Kidney (tissue), 13 donors: ENCODE measurements at regions not wholly inside any gene's neighbourhood (a gene's known extent, or its start where the extent isn't known, plus 50 kb on each side); places are given as distances from the start of the nearest gene placed in this dataset.

Source experiments
- DNase-seq, 5 donors: peaks; one replicate each; pipeline ENCODE4 v3.0.0-alpha.2; 2013 to 2020
- FAIRE-seq: peaks from 2 replicates; lab custom pipeline; 2012; peaks lifted over from hg19 to GRCh38; lab: Jason Lieb, UNC
- H3K27ac ChIP-seq, 2 donors: one replicate each; pipeline ENCODE4 v1.7.0; 2013; ENCODE audit warnings: low read depth in 2 of 2, low read length in 2 of 2, inconsistent platforms in 1 of 2
- H3K27me3 ChIP-seq: one replicate; pipeline ENCODE4 v1.7.1; 2013; ENCODE audit warnings: low read length, inconsistent platforms; ENCODE audit not compliant: control insufficient read depth, insufficient read depth
- H3K36me3 ChIP-seq, 3 donors: one replicate each; pipeline versions ENCODE4 v1.7.0 to v1.7.1; 2013; ENCODE audit warnings: low read length in 3 of 3, control low read depth in 1 of 3, inconsistent platforms in 1 of 3; ENCODE audit not compliant: insufficient read depth in 3 of 3, control insufficient read depth in 2 of 3
- H3K4me1 ChIP-seq, 3 donors: one replicate each; pipeline versions ENCODE4 v1.7.0 to v1.7.1; 2013; ENCODE audit warnings: low read length in 3 of 3, inconsistent platforms in 1 of 3, low read depth in 1 of 3; ENCODE audit not compliant: control insufficient read depth in 2 of 3, insufficient read depth in 2 of 3
- H3K4me3 ChIP-seq, 3 donors: one replicate each; pipeline versions ENCODE4 v1.7.0 to v1.8.1; 2013; ENCODE audit warnings: low read length in 3 of 3, control low read depth in 1 of 3, inconsistent platforms in 1 of 3
- H3K9ac ChIP-seq, 3 donors: one replicate each; pipeline versions ENCODE4 v1.7.0 to v1.7.1; 2013; ENCODE audit warnings: low read length in 3 of 3, control low read depth in 1 of 3, inconsistent platforms in 1 of 3
- H3K9me3 ChIP-seq, 3 donors: one replicate each; pipeline versions ENCODE4 v1.7.0 to v1.7.1; 2013; ENCODE audit warnings: low read length in 3 of 3, control low read depth in 1 of 3, inconsistent platforms in 1 of 3; ENCODE audit not compliant: control insufficient read depth in 2 of 3, insufficient read depth in 1 of 3
- CTCF ChIP-seq: IDR thresholded peaks from 3 replicates; pipeline ENCODE4 v1.5.1; 2012; ENCODE audit warnings: mild to moderate bottlenecking, moderate library complexity, borderline replicate concordance; ENCODE audit not compliant: insufficient read depth; ENCODE audit errors: extremely low read depth
- intact Hi-C: fragments of 100-400 bp; cut with DNase I; formaldehyde crosslinking; loops from one replicate; pipeline ENCODE4 v1.11.1; 2022
- donor health status: control.
- donor health status: control.
- donor health status: control.
- donor health status: control.
- donor health status: control.
- donor health status: DM: yes; HTN: yes; CAD: no.
- donor health status: Normal renal cell carcinoma (clear cell type).

GRCh38 chr2:59530258-59530657 lies 1023.2 kb downstream of the BCL11A start:
- Histone ChIP-seq H3K4me3 (no peak overlapping the region), H3K9ac (no peak overlapping the region), H3K9me3 (no peaks in the 10 kb centered on the region), H3K27ac (no peak overlapping the region), H3K36me3 (no peaks in the 10 kb centered on the region), H3K4me1 (no peaks in the 10 kb centered on the region), H3K27me3 (no peaks in the 10 kb centered on the region)
- intact Hi-C loops: no loop called here
- no peak for TF ChIP-seq CTCF
- no peak for FAIRE-seq
- no peak for DNase-seq

GRCh38 chr2:59529726-59530125 lies 1023.7 kb downstream of the BCL11A start:
- no peak for TF ChIP-seq CTCF
- FAIRE-seq (no peak), DNase-seq (peak in 3 of 5 donors; percentile 12 to 30 (median 14))

DNA sequence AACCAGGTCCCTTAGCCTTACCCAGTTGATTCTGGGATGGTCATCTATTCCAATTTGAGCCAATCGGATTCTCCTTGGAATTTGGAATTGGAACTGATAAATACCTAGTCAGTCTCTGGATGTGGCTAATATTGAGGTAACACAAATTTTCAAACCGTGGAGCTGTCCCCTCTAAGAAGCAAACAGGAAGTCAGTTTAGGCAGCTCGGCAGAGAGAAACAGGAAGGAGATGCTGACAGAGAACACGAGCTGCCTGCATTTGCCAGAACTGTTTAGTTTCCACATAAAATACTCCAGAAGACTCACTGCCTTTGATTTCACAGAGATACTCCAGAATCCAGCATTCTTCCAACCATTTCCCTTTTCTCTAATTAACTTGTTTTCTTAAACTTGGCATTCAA lies 1024.9 kb downstream of the BCL11A start:
- H3K27me3 ChIP-seq: no peaks in the 10 kb centered on the region
- H3K4me3 ChIP-seq: no peak overlapping the region
- H3K4me1 ChIP-seq: no peaks in the 10 kb centered on the region
- TF ChIP-seq CTCF: no peak
- intact Hi-C loops: no loop called here
- FAIRE-seq: no peak
- H3K36me3 ChIP-seq: no peaks in the 10 kb centered on the region
- H3K27ac ChIP-seq: no peak overlapping the region
- DNase-seq: peak in 1 of 5 donors; percentile 3
- H3K9ac ChIP-seq: no peak overlapping the region
- H3K9me3 ChIP-seq: no peaks in the 10 kb centered on the region

More at GRCh38 chr2:59529726-59530125, 1023.7 kb downstream of the BCL11A start:
- Histone ChIP-seq H3K9ac (no peak overlapping the region), H3K4me1 (no peaks in the 10 kb centered on the region), H3K27me3 (no peaks in the 10 kb centered on the region), H3K36me3 (no peaks in the 10 kb centered on the region), H3K9me3 (no peaks in the 10 kb centered on the region), H3K27ac (no peak overlapping the region), H3K4me3 (no peak overlapping the region)
- intact Hi-C loops: no loop called here

DNA sequence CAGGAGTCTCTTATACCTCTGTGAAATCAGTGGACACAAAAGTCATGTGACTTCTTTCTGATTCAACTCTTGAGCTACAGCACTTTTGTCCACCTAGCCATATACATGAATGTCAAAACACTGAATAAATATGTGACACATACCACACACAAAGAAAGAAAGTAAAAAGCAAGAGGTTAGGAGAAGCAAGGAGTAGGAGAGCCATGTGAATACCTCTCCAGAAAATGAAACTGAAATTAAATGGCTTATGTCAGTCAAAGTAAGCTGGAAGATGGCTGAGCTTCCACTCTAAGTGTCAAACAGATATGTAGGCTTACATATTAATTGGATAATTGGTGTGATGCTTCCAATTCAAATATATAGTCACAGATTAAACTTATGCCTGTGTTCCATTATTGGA lies 1050.5 kb downstream of the BCL11A start:
- DNase-seq (no peak), FAIRE-seq (no peak)
- intact Hi-C loops: no loop called here
- no peak for TF ChIP-seq CTCF
- H3K27ac ChIP-seq: no peak overlapping the region
- H3K4me1 ChIP-seq: no peaks in the 10 kb centered on the region
- H3K4me3 ChIP-seq: no peak overlapping the region
- no peaks in the 10 kb centered on the region for H3K27me3 ChIP-seq
- no peaks in the 10 kb centered on the region for H3K9me3 ChIP-seq
- H3K9ac ChIP-seq: no peak overlapping the region
- no peaks in the 10 kb centered on the region for H3K36me3 ChIP-seq
